Stomach (tissue), 8 donors: ENCODE measurements at regions not wholly inside any gene's neighbourhood (a gene's known extent, or its start where the extent isn't known, plus 50 kb on each side); places are given as distances from the start of the nearest gene placed in this dataset.
"Not testable (repeated sequence)": the region's sequence is repeated elsewhere in the genome, so short reads cannot be mapped to it uniquely, and the experiment has no call there.

Experiments
- DNase-seq, 2 donors: peaks; one replicate each; pipeline versions ENCODE4 v3.0.0 to v3.0.0-alpha.2; 2013 to 2019
- H3K27ac ChIP-seq, 5 donors: fragments of 200-600 bp in 4 of 5; sonication (generic) in 4 of 5; one replicate each; pipeline ENCODE4 v1.5.1; 2013 to 2019; ENCODE audit warnings: mild to moderate bottlenecking in 1 of 5, moderate library complexity in 1 of 5
- H3K27me3 ChIP-seq, 3 donors: fragments of 200-600 bp; sonication (generic); one replicate each; pipeline ENCODE4 v1.5.1; 2017 to 2019; ENCODE audit warnings: mixed run types in 1 of 3
- H3K36me3 ChIP-seq, 4 donors: fragments of 200-600 bp; sonication (generic); 1 replicate in 3 of 4; 2 replicates in 1 of 4; pipeline ENCODE4 v1.5.1; 2016 to 2019
- H3K4me1 ChIP-seq, 4 donors: fragments of 200-600 bp; sonication (generic); one replicate each; pipeline ENCODE4 v1.5.1; 2016 to 2019
- H3K4me3 ChIP-seq, 4 donors: fragments of 200-600 bp; sonication (generic) in 3 of 4; one replicate each; pipeline ENCODE4 v1.5.1; 2016 to 2019; ENCODE audit warnings: mild to moderate bottlenecking in 1 of 4
- H3K9me3 ChIP-seq, 4 donors: fragments of 200-600 bp; sonication (generic); one replicate each; pipeline ENCODE4 v1.5.1; 2016 to 2019
- WGBS, 5 donors: extraction: QIAGEN DNeasy Blood & Tissue Kit in 3 of 5; methylation state at CpG; one replicate each; pipeline versions ENCODE4 v1.1.5 to v1.1.7; 2013 to 2018; 5-methylcytosine and 5-hydroxymethylcytosine counted together
- intact Hi-C: fragments of 100-400 bp; cut with DNase I; formaldehyde crosslinking; loops from one replicate; pipeline ENCODE4 v1.15.1; 2023; ENCODE audit warnings: low total_unique reads
- small RNA-seq, 4 donors: library from RNA; depleted of rRNA; stranded (forward); fragments of <200 nt; gene quantifications; one replicate each; pipeline ENCODE3, GENCODE V24; 2016
- donor health status: healthy with polysubstance abuse.
- donor health status: Bipolar disorder and iron deficiency.
- donor health status: healthy.

DNA sequence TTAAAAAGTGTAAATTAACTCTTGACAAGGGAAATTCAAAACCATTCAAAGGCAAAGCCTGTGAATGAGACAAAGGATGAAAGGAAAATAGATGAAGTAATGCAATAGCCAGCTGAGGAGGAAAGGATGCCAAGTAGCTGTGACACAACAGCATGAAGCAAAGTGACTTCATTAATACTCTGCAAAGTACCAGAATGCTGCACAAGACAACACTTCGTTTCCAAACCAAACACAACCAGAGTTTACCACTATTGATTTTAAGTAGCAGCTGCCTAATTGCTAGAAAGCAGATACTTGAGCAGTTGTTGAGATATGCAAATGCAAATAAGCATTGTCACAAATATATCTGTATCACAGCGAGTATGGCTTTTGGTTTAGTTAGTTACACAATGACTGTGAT, 54.7 kb upstream of the POMZP3 start:
- WGBS, 5 donors = 21 to 40% (median 23%) methylated on average over 2 of the region's 2 CpGs
- H3K4me3 ChIP-seq, H3K27me3 ChIP-seq, H3K27ac ChIP-seq, H3K9me3 ChIP-seq, intact Hi-C loops, H3K36me3 ChIP-seq, DNase-seq, H3K4me1 ChIP-seq: not testable (repeated sequence)

DNA sequence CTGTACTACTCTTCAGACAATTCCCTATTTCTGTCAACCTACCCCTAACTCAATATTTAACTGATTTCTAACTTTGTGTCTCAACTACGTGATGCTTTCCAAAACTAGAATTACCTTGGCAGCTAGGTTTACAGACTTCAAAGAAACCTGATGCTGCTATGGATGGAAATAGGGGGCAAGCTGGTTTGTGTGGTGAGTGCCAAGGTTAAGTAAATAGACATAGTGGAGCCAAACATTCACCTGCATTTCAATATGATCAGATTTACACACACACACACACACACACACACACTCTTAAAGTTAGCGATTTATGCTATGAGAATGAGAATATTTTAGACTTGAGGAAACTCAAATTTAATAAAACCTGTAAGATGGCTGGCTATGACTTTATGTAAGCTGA, 52.1 kb upstream of the POMZP3 start:
- peak in 1 of 2 donors; percentile 1 for DNase-seq
- H3K27ac ChIP-seq, H3K4me3 ChIP-seq, H3K4me1 ChIP-seq, H3K27me3 ChIP-seq, H3K36me3 ChIP-seq, H3K9me3 ChIP-seq, intact Hi-C loops: not testable (repeated sequence)
- 24 to 73% (median 31%) methylated on average over 2 of the region's 2 CpGs for WGBS, 5 donors

DNA sequence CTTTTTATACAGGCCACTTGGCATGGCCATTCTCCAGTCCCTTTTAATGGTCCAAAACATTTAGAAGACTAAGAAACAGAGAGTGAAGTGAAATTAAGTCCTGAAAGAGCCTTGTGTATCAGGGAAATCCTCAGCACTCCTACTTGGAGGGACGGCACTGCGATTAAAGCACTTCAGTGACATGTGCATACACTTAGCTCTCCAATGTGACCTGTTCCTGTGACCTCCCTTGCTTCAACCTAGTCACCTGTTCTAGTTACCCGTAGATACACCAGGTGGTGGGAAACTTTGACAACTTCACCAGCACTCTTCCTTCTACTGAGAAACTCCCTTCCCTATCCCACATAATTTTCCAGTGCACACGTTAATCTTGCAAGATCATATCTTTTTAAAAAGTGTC, 51.4 kb upstream of the POMZP3 start:
- H3K36me3 ChIP-seq, intact Hi-C loops, H3K9me3 ChIP-seq, H3K27ac ChIP-seq, H3K4me3 ChIP-seq, H3K27me3 ChIP-seq, DNase-seq, H3K4me1 ChIP-seq: not testable (repeated sequence)
- 67 to 83% (median 77%) methylated on average over 3 to 4 of the region's 4 CpGs for WGBS, 5 donors

DNA sequence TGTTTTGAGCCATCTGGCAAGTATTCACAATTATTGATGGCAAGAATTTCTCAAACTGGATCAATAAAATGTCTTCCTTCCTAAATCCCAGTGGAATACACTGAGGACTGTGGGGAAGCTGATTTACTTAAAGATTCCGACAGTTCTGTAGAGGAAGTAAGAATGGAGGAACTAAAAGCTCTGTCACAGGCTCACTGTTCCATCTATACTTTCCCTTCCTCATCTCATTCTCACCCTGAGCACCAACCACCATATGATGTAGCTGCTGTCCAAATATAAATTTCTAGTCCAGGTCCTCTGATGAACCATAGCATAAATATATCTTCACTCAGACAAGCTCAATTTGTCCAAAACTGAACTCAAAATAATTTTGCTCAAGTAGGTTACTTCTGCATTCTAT, 49.8 kb upstream of the POMZP3 start:
- WGBS, 5 donors = 81 to 97% (median 83%) methylated on average over 1 of the region's 1 CpG
- H3K27ac ChIP-seq, H3K36me3 ChIP-seq, intact Hi-C loops, H3K4me1 ChIP-seq, DNase-seq, H3K4me3 ChIP-seq, H3K27me3 ChIP-seq, H3K9me3 ChIP-seq: not testable (repeated sequence)

Small RNA genes lying in the stretch of these regions (small RNA-seq; reads per million reads assigned to genes)
- 0 reads per million in 4 donors for gene AC114737.2
